ENCODE measurements at regions not wholly inside any gene's neighbourhood (a gene's known extent, or its start where the extent isn't known, plus 50 kb on each side); places are given as distances from the start of the nearest gene placed in this dataset.

GRCh38 chr1:222090103-222090502 is 348.2 kb upstream of the DUSP10 start:
- TF ChIP-seq CREB5 (CRISPR knock-in tag; IDR thresholded peaks at IDR 0.05; ENCODE audit: low read depth) (no peak), RARB (CRISPR knock-in tag; IDR thresholded peaks at IDR 0.05) (no peak), ISL1 (CRISPR knock-in tag; IDR thresholded peaks at IDR 0.05) (no peak), ZNF70 (CRISPR knock-in tag; IDR thresholded peaks at IDR 0.05) (no peak), PPARA (CRISPR knock-in tag; IDR thresholded peaks at IDR 0.05; ENCODE audit: borderline replicate concordance) (no peak), ESRRG (CRISPR knock-in tag; IDR thresholded peaks at IDR 0.05) (no peak)

All from SK-N-SH treated with all-trans-retinoic acid at 6 μM for 48 hours (cell line).